ENCODE measurements at regions not wholly inside any gene's neighbourhood (a gene's known extent, or its start where the extent isn't known, plus 50 kb on each side); places are given as distances from the start of the nearest gene placed in this dataset.

- DNase-seq, result no peak
Measured at GRCh38 chrX:36947214-36947613, 61.0 kb upstream of the FAM47C start.

GRCh38 chrX:36950495-36951253, 57.5 kb upstream of the FAM47C start:
- no peak for DNase-seq

- DNase-seq, result no peak
Measured at GRCh38 chrX:36957425-36958328, 50.5 kb upstream of the FAM47C start.
